ENCODE measurements at regions not wholly inside any gene's neighbourhood (a gene's known extent, or its start where the extent isn't known, plus 50 kb on each side); places are given as distances from the start of the nearest gene placed in this dataset.

- TF ChIP-seq CTCF (IDR thresholded peaks at IDR 0.05; ENCODE audit: low read depth, low read length) (no peak), POLR2A (IDR thresholded peaks at IDR 0.05; ENCODE audit: extremely low read depth, insufficient read length) (no peak), MYC (IDR thresholded peaks at IDR 0.05; ENCODE audit: low read depth, low read length) (no peak)
Observed at GRCh38 chr13:40368127-40368891, 298.1 kb downstream of the FOXO1 start.

All from NB4 (cell line).